H1 (cell line): ENCODE measurements at regions not wholly inside any gene's neighbourhood (a gene's known extent, or its start where the extent isn't known, plus 50 kb on each side); places are given as distances from the start of the nearest gene placed in this dataset.

Experiments
- CTCF ChIA-PET: fragments of 300-600 bp; sonication (Branson Sonifier 250); formaldehyde crosslinking; loops from one replicate; lab custom pipeline; 2021; ENCODE audit not compliant: partially characterized antibody; lab: Charles Lee
- POLR2A ChIA-PET: fragments of 300-600 bp; sonication (Branson Sonifier 250); formaldehyde crosslinking; loops from one replicate; lab custom pipeline; 2021; ENCODE audit warnings: inconsistent platforms; ENCODE audit not compliant: partially characterized antibody; lab: Charles Lee
- DNase-seq, 2 experiments: peaks; one replicate each; pipeline versions ENCODE4 v3.0.0 to v3.0.0-alpha.2; 2010 to 2022; ENCODE audit warnings: low spot score in 2 of 2, low read depth in 1 of 2, mixed read lengths in 1 of 2
- FAIRE-seq: peaks from 2 replicates; lab custom pipeline; 2011; peaks lifted over from hg19 to GRCh38; lab: Jason Lieb, UNC
- H2AFZ ChIP-seq: 2 replicates; pipeline ENCODE4 v1.8.1; 2012; ENCODE audit warnings: low read length, inconsistent platforms
- H2AK5ac ChIP-seq: 2 replicates; pipeline ENCODE4 v1.6.1; 2013; ENCODE audit warnings: low read depth, low read length
- H2BK120ac ChIP-seq: replicated peaks from 2 replicates; pipeline ENCODE3; 2013; ENCODE audit warnings: low read depth, low read length, inconsistent platforms
- H2BK12ac ChIP-seq: 2 replicates; pipeline ENCODE4 v1.6.1; 2013; ENCODE audit warnings: low read depth, low read length
- H2BK15ac ChIP-seq: 2 replicates; pipeline ENCODE4 v1.6.1; 2013; ENCODE audit warnings: low read length
- H2BK20ac ChIP-seq: 2 replicates; pipeline ENCODE4 v1.6.1; 2013; ENCODE audit warnings: low read length
- H2BK5ac ChIP-seq: 2 replicates; pipeline ENCODE4 v1.6.1; 2013; ENCODE audit warnings: low read depth, low read length
- H3K14ac ChIP-seq: 2 replicates; pipeline ENCODE4 v1.6.1; 2013; ENCODE audit warnings: inconsistent platforms; ENCODE audit not compliant: insufficient read length
- H3K18ac ChIP-seq: 2 replicates; pipeline ENCODE4 v1.6.1; 2013; ENCODE audit warnings: low read length; ENCODE audit errors: extremely low read depth
- H3K23ac ChIP-seq: 2 replicates; pipeline ENCODE4 v1.6.1; 2013; ENCODE audit warnings: inconsistent platforms; ENCODE audit not compliant: insufficient read length
- H3K23me2 ChIP-seq: 2 replicates; pipeline ENCODE4 v1.6.1; 2013; ENCODE audit warnings: low read depth, low read length
- H3K27ac ChIP-seq: 2 replicates; pipeline ENCODE4 v1.6.1; 2011; ENCODE audit warnings: low read depth, low read length, inconsistent platforms
- H3K27me3 ChIP-seq, 4 experiments: replicated peaks in 1 of 4; 1 replicate in 1 of 4; 2 replicates in 3 of 4; pipeline versions ENCODE4 v1.6.1 to v1.8.1; 2011 to 2013; ENCODE audit warnings: low read length in 3 of 4, mild to moderate bottlenecking in 3 of 4, inconsistent platforms in 2 of 4, mixed read lengths in 2 of 4, moderate library complexity in 1 of 4; ENCODE audit not compliant: control insufficient read depth in 3 of 4, insufficient read depth in 3 of 4; ENCODE audit errors: extremely low read depth in 1 of 4
- H3K36me3 ChIP-seq, 4 experiments: 2 replicates each; pipeline versions ENCODE4 v1.6.1 to v1.8.1; 2011 to 2013; ENCODE audit warnings: mild to moderate bottlenecking in 4 of 4, low read length in 3 of 4, moderate library complexity in 2 of 4, control low read depth in 1 of 4, inconsistent platforms in 1 of 4; ENCODE audit not compliant: insufficient read depth in 4 of 4, control insufficient read depth in 2 of 4
- H3K4ac ChIP-seq: replicated peaks from 2 replicates; pipeline ENCODE3; 2013; ENCODE audit warnings: low read length, low read depth, mixed read lengths, inconsistent platforms; ENCODE audit not compliant: insufficient read length
- H3K4me1 ChIP-seq, 4 experiments: replicated peaks in 1 of 4; 1 replicate in 1 of 4; 2 replicates in 3 of 4; pipeline versions ENCODE4 v1.6.1 to v1.8.1; 2011 to 2013; ENCODE audit warnings: low read length in 3 of 4, inconsistent platforms in 2 of 4, mixed read lengths in 1 of 4; ENCODE audit not compliant: insufficient read depth in 4 of 4, control insufficient read depth in 3 of 4
- H3K4me2 ChIP-seq, 2 experiments: 2 replicates each; pipeline versions ENCODE4 v1.6.1 to v1.8.1; 2011 to 2013; ENCODE audit warnings: low read depth in 2 of 2, low read length in 2 of 2, control low read depth in 1 of 2, inconsistent platforms in 1 of 2, mild to moderate bottlenecking in 1 of 2; ENCODE audit not compliant: insufficient read depth in 1 of 2
- H3K4me3 ChIP-seq, 4 experiments: fragments of 200-600, 300-600 bp in 1 of 4; sonication (generic), shearing (Covaris generic), sonication (Bioruptor Twin) in 1 of 4; 2 replicates each; pipeline versions ENCODE4 v1.5.1 to v1.8.1; 2011 to 2016; ENCODE audit warnings: low read length in 4 of 4, low read depth in 3 of 4, control low read depth in 2 of 4, inconsistent platforms in 2 of 4, mild to moderate bottlenecking in 2 of 4, mixed read lengths in 1 of 4, moderate library complexity in 1 of 4; ENCODE audit not compliant: insufficient read depth in 2 of 4; ENCODE audit errors: extremely low read depth in 1 of 4
- H3K56ac ChIP-seq: replicated peaks from 2 replicates; pipeline ENCODE3; 2013; ENCODE audit warnings: low read depth, mild to moderate bottlenecking, mixed read lengths, low read length, inconsistent platforms; ENCODE audit not compliant: insufficient read length
- H3K79me1 ChIP-seq: 2 replicates; pipeline ENCODE4 v1.6.1; 2013; ENCODE audit warnings: low read depth, low read length, control low read depth
- H3K79me2 ChIP-seq, 2 experiments: 2 replicates each; pipeline versions ENCODE4 v1.6.1 to v1.8.1; 2012 to 2013; ENCODE audit warnings: low read length in 2 of 2, mild to moderate bottlenecking in 2 of 2, inconsistent platforms in 1 of 2; ENCODE audit not compliant: insufficient read depth in 2 of 2, control insufficient read depth in 1 of 2
- H3K9ac ChIP-seq, 4 experiments: replicated peaks in 1 of 4; 1 replicate in 1 of 4; 2 replicates in 3 of 4; pipeline versions ENCODE4 v1.6.1 to v1.8.1; 2011 to 2013; ENCODE audit warnings: low read depth in 3 of 4, low read length in 3 of 4, control low read depth in 2 of 4, mild to moderate bottlenecking in 2 of 4, moderate library complexity in 2 of 4, inconsistent platforms in 1 of 4; ENCODE audit errors: extremely low read depth in 1 of 4
- H3K9me3 ChIP-seq, 2 experiments: 2 replicates each; pipeline versions ENCODE4 v1.6.1 to v1.8.1; 2012 to 2013; ENCODE audit warnings: mild to moderate bottlenecking in 2 of 2, moderate library complexity in 2 of 2, control low read depth in 1 of 2, inconsistent platforms in 1 of 2, low read depth in 1 of 2, low read length in 1 of 2, mixed read lengths in 1 of 2; ENCODE audit not compliant: insufficient read depth in 2 of 2
- H4K20me1 ChIP-seq, 2 experiments: replicated peaks in 1 of 2; 2 replicates each; pipeline versions ENCODE3 to v1.8.1; 2011 to 2013; ENCODE audit warnings: inconsistent platforms in 2 of 2, low read length in 2 of 2, mild to moderate bottlenecking in 1 of 2; ENCODE audit not compliant: insufficient read depth in 2 of 2, control insufficient read depth in 1 of 2
- H4K5ac ChIP-seq: 2 replicates; pipeline ENCODE4 v1.6.1; 2013; ENCODE audit warnings: low read length, low read depth, mixed read lengths, inconsistent platforms; ENCODE audit not compliant: insufficient read length
- H4K8ac ChIP-seq: 2 replicates; pipeline ENCODE4 v1.8.0; 2013; ENCODE audit warnings: mild to moderate bottlenecking, moderate library complexity, low read length, inconsistent platforms; ENCODE audit not compliant: insufficient read depth; ENCODE audit errors: extremely low read depth
- H4K91ac ChIP-seq: replicated peaks from 2 replicates; pipeline ENCODE3; 2013; ENCODE audit warnings: low read length, mixed read lengths, inconsistent platforms; ENCODE audit not compliant: insufficient read length
- ATF3 ChIP-seq: IDR thresholded peaks from 2 replicates; pipeline ENCODE4 v1.6.1; 2011; ENCODE audit warnings: low read depth, mild to moderate bottlenecking, low read length; ENCODE audit not compliant: insufficient read depth
- EP300 ChIP-seq, 2 experiments: IDR thresholded peaks; 1 replicate in 1 of 2; 2 replicates in 1 of 2; pipeline ENCODE4 v1.6.1; 2011 to 2012; ENCODE audit warnings: low read depth in 2 of 2, low read length in 2 of 2, mild to moderate bottlenecking in 2 of 2, borderline replicate concordance in 1 of 2, inconsistent platforms in 1 of 2, moderate library complexity in 1 of 2
- WGBS, 2 experiments: shearing (Covaris generic) in 1 of 2; methylation state at CpG; one replicate each; pipeline versions ENCODE4 v1.1.6 to v1.1.7; 2013 to 2015; ENCODE audit warnings: low lambda C conversion rate in 2 of 2, mixed read lengths in 2 of 2, inconsistent platforms in 1 of 2, low coverage in 1 of 2, missing lambda C conversion rate in 1 of 2; ENCODE audit not compliant: insufficient replicate concordance in 2 of 2, insufficient coverage in 1 of 2, insufficient read length in 1 of 2; ENCODE audit errors: extremely low coverage in 1 of 2, missing lambda C conversion rate in 1 of 2; 5-methylcytosine and 5-hydroxymethylcytosine counted together

- CTCF ChIA-PET: interaction anchor here (2.0 to 4.5 kb wide), 2 partner anchors 10 to 216 kb away, joined by 4 to 24 read pairs; no protein-coding TSS in a partner anchor
- Histone ChIP-seq H3K4me3 (no peak overlapping the region), H3K79me2 (no peaks in the 10 kb centered on the region), H3K18ac (no peak overlapping the region), H2BK5ac (no peak overlapping the region), H3K23ac (no peak overlapping the region), H4K5ac (no peak overlapping the region), H3K4me1 (no peaks in the 10 kb centered on the region), H3K23me2 (no peaks in the 10 kb centered on the region), H3K9ac (no peak overlapping the region), H3K79me1 (no peaks in the 10 kb centered on the region; the same call in 1 of the 2 replicates), H3K4me2 (no peak overlapping the region), H3K56ac (no peak overlapping the region), H2BK120ac (no peak overlapping the region), H2BK15ac (no peak overlapping the region), H2AFZ (no peak overlapping the region), H3K9me3 (no peaks in the 10 kb centered on the region), H4K8ac (no peak overlapping the region), H3K27me3 (peaks cover 0 to 1% (median 0%) of the 10 kb centered on the region in 4 experiments; a peak in 1 of 7 replicates), H3K36me3 (peaks cover 0 to 14% (median 0%) of the 10 kb centered on the region in 4 experiments; a peak in 2 of 8 replicates), H2BK20ac (no peak overlapping the region), H4K91ac (no peak overlapping the region), H2AK5ac (no peak overlapping the region), H3K27ac (no peak overlapping the region), H2BK12ac (no peak overlapping the region), H3K4ac (no peak overlapping the region), H4K20me1 (no peaks in the 10 kb centered on the region), H3K14ac (no peak overlapping the region)
- WGBS, 2 experiments: 90% methylated on average over 3 of the region's 3 CpGs; no CpG with 5 or more reads in 1 of the 2 experiments
- TF ChIP-seq EP300 (IDR thresholded peaks at IDR 0.05; ENCODE audit: borderline replicate concordance in 1 of 2, low read depth in 2 of 2, low read length in 2 of 2): no peak
- no peak for TF ChIP-seq ATF3
- DNase-seq (no peak), FAIRE-seq (peak; percentile 55)
- POLR2A ChIA-PET: no interaction called here
These were observed 127.4 kb downstream of the ELAPOR2 start for GRCh38 chr7:86932038-86932512.
